Common myeloid progenitor, CD34-positive (primary cell): ENCODE measurements at regions not wholly inside any gene's neighbourhood (a gene's known extent, or its start where the extent isn't known, plus 50 kb on each side); places are given as distances from the start of the nearest gene placed in this dataset.

ENCODE experiments used
- CTCF ChIA-PET: fragments of 350-600 bp; sonication (Branson Sonifier 250); formaldehyde crosslinking; loops from one replicate; lab custom pipeline; 2021; ENCODE audit warnings: antibody characterized with exemption; lab: Charles Lee
- POLR2A ChIA-PET: fragments of 350-600 bp; sonication (Branson Sonifier 250); formaldehyde crosslinking; loops from one replicate; lab custom pipeline; 2021; ENCODE audit warnings: antibody characterized with exemption; lab: Charles Lee
- DNase-seq, 3 donors: peaks; one replicate each; pipeline versions ENCODE4 v3.0.0 to v3.0.0-alpha.2; 2013
- H3K27ac ChIP-seq, 2 experiments: 1 replicate in 1 of 2; 2 replicates in 1 of 2; pipeline ENCODE4 v1.7.0; 2013; ENCODE audit warnings: inconsistent platforms in 2 of 2, low read length in 2 of 2, mild to moderate bottlenecking in 2 of 2, low read depth in 1 of 2, moderate library complexity in 1 of 2; ENCODE audit not compliant: severe bottlenecking in 2 of 2, insufficient read depth in 1 of 2, poor library complexity in 1 of 2
- H3K27me3 ChIP-seq, 5 experiments: replicated peaks in 2 of 5; 1 replicate in 3 of 5; 2 replicates in 2 of 5; pipeline versions ENCODE4 v1.6.1 to v1.7.0; 2013; ENCODE audit warnings: low read length in 4 of 5, mild to moderate bottlenecking in 2 of 5, moderate library complexity in 2 of 5, inconsistent platforms in 1 of 5; ENCODE audit not compliant: insufficient read depth in 5 of 5, control insufficient read depth in 4 of 5
- H3K36me3 ChIP-seq, 4 experiments: 1 replicate in 2 of 4; 2 replicates in 2 of 4; pipeline versions ENCODE4 v1.6.1 to v1.7.0; 2013; ENCODE audit warnings: low read length in 3 of 4, control low read depth in 1 of 4, mild to moderate bottlenecking in 1 of 4; ENCODE audit not compliant: control insufficient read depth in 4 of 4, insufficient read depth in 4 of 4
- H3K4me1 ChIP-seq, 4 experiments: 1 replicate in 3 of 4; 2 replicates in 1 of 4; pipeline versions ENCODE4 v1.6.1 to v1.7.1; 2013; ENCODE audit warnings: low read length in 3 of 4, mild to moderate bottlenecking in 3 of 4, control low read depth in 1 of 4, inconsistent platforms in 1 of 4, moderate library complexity in 1 of 4; ENCODE audit not compliant: control insufficient read depth in 4 of 4, insufficient read depth in 4 of 4; ENCODE audit errors: control extremely low read depth in 1 of 4
- H3K4me3 ChIP-seq, 7 experiments: 1 replicate in 4 of 7; 2 replicates in 3 of 7; pipeline versions ENCODE4 v1.5.1 to v1.7.0; 2013; ENCODE audit warnings: mild to moderate bottlenecking in 7 of 7, low read length in 6 of 7, moderate library complexity in 6 of 7, inconsistent platforms in 2 of 7, low read depth in 2 of 7, control low read depth in 1 of 7; ENCODE audit not compliant: insufficient read depth in 4 of 7, control insufficient read depth in 1 of 7; ENCODE audit errors: extremely low read depth in 1 of 7
- H3K9me3 ChIP-seq, 5 experiments: 1 replicate in 4 of 5; 2 replicates in 1 of 5; pipeline versions ENCODE4 v1.6.1 to v1.7.1; 2013; ENCODE audit warnings: low read length in 4 of 5, mild to moderate bottlenecking in 2 of 5, inconsistent platforms in 1 of 5, low read depth in 1 of 5, moderate library complexity in 1 of 5; ENCODE audit not compliant: control insufficient read depth in 4 of 5, insufficient read depth in 2 of 5; ENCODE audit errors: control extremely low read depth in 1 of 5
- WGBS: methylation state at CpG from one replicate; pipeline ENCODE4 v1.1.5; 2013; ENCODE audit not compliant: insufficient coverage; 5-methylcytosine and 5-hydroxymethylcytosine counted together

GRCh38 chr2:157178874-157179273 is 78.6 kb upstream of the GALNT5 start:
- CTCF ChIA-PET = no interaction called here
- peak in 2 of 3 donors; percentile 14 to 15 for DNase-seq
- Histone ChIP-seq H3K9me3 (no peaks in the 10 kb centered on the region), H3K27ac (no peak overlapping the region), H3K4me3 (no peak overlapping the region), H3K4me1 (peaks cover 0 to 9% (median 1%) of the 10 kb centered on the region in 4 experiments), H3K36me3 (no peaks in the 10 kb centered on the region), H3K27me3 (peaks cover 0 to 1% (median 0%) of the 10 kb centered on the region in 5 experiments)
- POLR2A ChIA-PET = no interaction called here

GRCh38 chr2:157179324-157180105 is 78.0 kb upstream of the GALNT5 start:
- CTCF ChIA-PET = interaction anchor here (0.9 to 1.6 kb wide), 2 partner anchors 25 to 597 kb away, joined by 3 read pairs; no protein-coding TSS in a partner anchor
- H3K36me3 ChIP-seq = no peaks in the 10 kb centered on the region
- H3K27me3 ChIP-seq = peaks cover 0 to 2% (median 0%) of the 10 kb centered on the region in 5 experiments
- DNase-seq = no peak
- 85% methylated on average over 2 of the region's 4 CpGs for WGBS
- POLR2A ChIA-PET = no interaction called here
- H3K4me1 ChIP-seq = peaks cover 0 to 9% (median 1%) of the 10 kb centered on the region in 4 experiments
- no peaks in the 10 kb centered on the region for H3K9me3 ChIP-seq
- H3K27ac ChIP-seq = no peak overlapping the region
- H3K4me3 ChIP-seq = no peak overlapping the region

DNA sequence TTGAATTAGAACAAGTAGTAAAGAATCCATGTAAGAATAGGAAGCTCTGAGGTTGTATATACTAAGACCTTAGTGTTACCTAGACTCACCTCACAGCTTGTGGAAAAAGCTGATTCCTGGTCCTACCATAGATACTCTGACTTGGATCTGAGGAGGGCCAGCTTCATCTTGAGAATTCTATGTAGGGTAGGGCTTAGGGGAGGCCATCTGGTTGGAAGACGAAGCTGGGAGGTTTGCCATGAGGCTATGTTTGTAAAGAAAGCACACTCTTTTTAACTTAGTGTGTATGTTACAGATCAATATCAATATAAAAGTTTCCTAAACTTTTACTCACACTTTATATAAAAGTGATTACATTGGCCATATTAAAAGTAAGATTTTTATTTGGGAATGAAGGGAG is 77.1 kb upstream of the GALNT5 start:
- no CpG with 5 or more reads among the region's 1 CpG for WGBS
- peaks cover 0 to 2% (median 0%) of the 10 kb centered on the region in 5 experiments for H3K27me3 ChIP-seq
- H3K36me3 ChIP-seq = no peaks in the 10 kb centered on the region
- POLR2A ChIA-PET = no interaction called here
- H3K9me3 ChIP-seq = no peaks in the 10 kb centered on the region
- CTCF ChIA-PET = interaction anchor here (0.9 to 1.6 kb wide), 3 partner anchors 13 to 598 kb away, joined by 3 read pairs; no protein-coding TSS in a partner anchor
- DNase-seq = no peak
- H3K4me1 ChIP-seq = peaks cover 0 to 9% (median 1%) of the 10 kb centered on the region in 4 experiments
- no peak overlapping the region for H3K27ac ChIP-seq
- H3K4me3 ChIP-seq = no peak overlapping the region

GRCh38 chr2:157181234-157181633 is 76.3 kb upstream of the GALNT5 start:
- no peak overlapping the region for H3K27ac ChIP-seq
- no peaks in the 10 kb centered on the region for H3K9me3 ChIP-seq
- WGBS = no CpG with 5 or more reads among the region's 2 CpGs
- DNase-seq = no peak
- ChIA-PET POLR2A (no interaction called here), CTCF (interaction anchor here (0.9 kb wide), 1 partner anchor 12 kb away, joined by 3 read pairs; no protein-coding TSS in a partner anchor)
- H3K4me1 ChIP-seq = peaks cover 0 to 9% (median 1%) of the 10 kb centered on the region in 4 experiments
- no peaks in the 10 kb centered on the region for H3K36me3 ChIP-seq
- peaks cover 0 to 2% (median 0%) of the 10 kb centered on the region in 5 experiments for H3K27me3 ChIP-seq
- H3K4me3 ChIP-seq = no peak overlapping the region

DNA sequence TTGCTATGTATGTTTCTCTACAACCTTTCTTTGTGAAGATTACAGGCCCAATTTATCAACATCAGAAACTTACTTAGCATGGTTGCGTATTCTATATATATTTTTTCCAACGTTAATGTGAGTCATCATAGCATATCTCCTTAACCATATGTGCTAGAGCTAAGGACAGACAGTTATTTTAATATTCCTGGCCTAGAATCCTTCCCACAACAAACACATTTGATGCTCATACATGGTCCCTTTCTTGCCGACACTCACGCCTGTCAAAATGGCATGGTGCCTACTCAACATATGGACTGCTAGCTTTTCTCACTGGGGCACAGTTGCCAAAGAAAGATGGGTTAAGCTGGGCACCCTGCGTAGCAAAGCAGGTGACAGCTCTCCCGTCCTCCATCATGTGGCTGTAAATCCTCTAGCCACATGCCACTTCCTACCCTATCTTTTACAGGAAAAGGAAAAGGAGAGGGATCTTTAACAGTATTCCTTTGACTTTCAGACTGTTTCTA is 75.2 kb upstream of the GALNT5 start:
- Histone ChIP-seq H3K27me3 (peaks cover 0 to 2% (median 0%) of the 10 kb centered on the region in 5 experiments), H3K27ac (no peak overlapping the region), H3K36me3 (no peaks in the 10 kb centered on the region), H3K4me1 (peaks cover 0 to 9% (median 1%) of the 10 kb centered on the region in 4 experiments), H3K9me3 (no peaks in the 10 kb centered on the region), H3K4me3 (no peak overlapping the region)
- POLR2A ChIA-PET = no interaction called here
- DNase-seq = peak in 1 of 3 donors; percentile 8
- CTCF ChIA-PET = interaction anchor here (1.8 kb wide), 1 partner anchor 11 kb away, joined by 5 read pairs; no protein-coding TSS in a partner anchor
- WGBS = 89% methylated on average over 5 of the region's 6 CpGs

DNA sequence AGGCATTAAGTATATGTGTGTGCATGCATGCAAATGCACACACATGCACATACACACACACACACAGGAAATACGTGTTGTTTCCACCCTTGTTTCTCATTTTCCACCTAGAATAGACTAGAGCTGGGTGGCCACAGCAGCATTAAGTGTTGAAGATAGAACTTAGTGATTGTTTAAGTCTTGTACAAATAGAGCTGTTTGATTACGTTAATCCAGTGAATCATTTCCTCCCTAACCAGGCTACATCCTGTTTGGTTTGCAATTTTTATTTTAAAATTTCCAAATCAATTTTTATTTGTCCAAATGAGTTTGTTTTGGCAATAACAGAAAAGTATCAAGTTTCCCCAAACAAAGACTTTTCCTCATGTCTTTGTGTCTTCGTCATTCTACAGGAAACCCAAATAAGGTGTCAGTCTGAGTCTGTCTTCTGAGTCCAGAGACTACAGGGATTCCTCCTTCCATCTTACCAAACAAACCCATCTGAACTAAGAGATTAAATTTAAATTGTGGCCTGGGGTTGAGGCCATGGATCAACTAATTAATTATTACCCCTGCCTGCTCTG is 74.6 kb upstream of the GALNT5 start:
- Histone ChIP-seq H3K27ac (no peak overlapping the region), H3K27me3 (peaks cover 0 to 2% (median 0%) of the 10 kb centered on the region in 5 experiments), H3K4me3 (no peak overlapping the region), H3K36me3 (no peaks in the 10 kb centered on the region), H3K4me1 (peaks cover 0 to 9% (median 1%) of the 10 kb centered on the region in 4 experiments), H3K9me3 (no peaks in the 10 kb centered on the region)
- CTCF ChIA-PET = interaction anchor here (1.4 to 1.8 kb wide), 2 partner anchors 11 to 1813 kb away, joined by 5 read pairs; no protein-coding TSS in a partner anchor
- peak; percentile 13 to 51 (median 39) for DNase-seq
- POLR2A ChIA-PET = no interaction called here
- no CpG with 5 or more reads among the region's 3 CpGs for WGBS
